ENCODE measurements at regions not wholly inside any gene's neighbourhood (a gene's known extent, or its start where the extent isn't known, plus 50 kb on each side); places are given as distances from the start of the nearest gene placed in this dataset.

DNA sequence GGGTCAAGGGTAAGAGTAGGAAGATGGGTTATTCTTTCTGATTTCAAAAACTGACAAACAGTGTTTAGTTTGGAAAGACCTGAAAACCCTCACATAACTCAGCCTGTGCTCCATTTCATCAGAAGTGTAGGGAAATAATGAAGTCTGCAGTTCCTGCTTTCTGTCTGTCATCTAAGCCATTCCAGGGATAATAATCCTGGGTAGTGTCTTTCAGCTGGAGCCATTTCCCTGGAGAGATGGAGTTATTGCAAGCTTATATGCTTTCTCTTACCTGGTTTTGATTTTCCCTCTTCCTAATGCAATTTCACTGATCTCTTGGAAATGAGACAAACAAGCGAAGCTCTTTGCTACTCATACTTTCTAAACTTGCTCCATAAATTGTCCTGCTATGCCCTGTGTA is 824.8 kb upstream of the LCORL start:
- H3K9me3 ChIP-seq (ENCODE audit: control insufficient read depth, low read length), result no peaks in the 10 kb centered on the region
- H3K4me3 ChIP-seq (ENCODE audit: insufficient read depth, low read depth, low read length, poor library complexity, severe bottlenecking), result no peak overlapping the region
- H3K36me3 ChIP-seq (ENCODE audit: control insufficient read depth, insufficient read depth, low read length), result no peaks in the 10 kb centered on the region
- H3K27me3 ChIP-seq (replicated peaks; ENCODE audit: control insufficient read depth, insufficient read depth, low read length, poor library complexity, severe bottlenecking), result no peaks in the 10 kb centered on the region
- DNase-seq, result no peak
- no peak overlapping the region for H3K27ac ChIP-seq (ENCODE audit: insufficient read depth, low read length, poor library complexity, severe bottlenecking)
- no peaks in the 10 kb centered on the region for H3K4me1 ChIP-seq (ENCODE audit: control insufficient read depth, insufficient read depth, low read length, poor library complexity, severe bottlenecking)

DNA sequence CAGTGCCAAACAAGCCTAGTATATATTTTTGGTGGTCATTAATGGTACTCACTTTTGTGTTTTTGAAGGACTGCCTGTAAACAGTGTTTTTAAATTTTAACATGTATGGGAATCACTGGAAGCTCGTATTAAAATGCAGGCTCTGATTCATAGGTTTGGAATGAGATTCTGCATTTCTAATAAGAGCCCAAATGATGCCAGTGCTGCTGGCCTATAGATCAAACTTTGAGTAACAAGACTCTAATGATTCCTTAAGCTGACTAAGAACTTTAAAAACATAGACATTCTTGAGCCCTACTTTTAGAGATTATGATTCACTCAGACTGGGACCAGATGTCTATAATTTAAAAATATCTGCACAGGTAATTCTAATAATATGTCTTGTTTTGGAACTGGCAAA is 823.2 kb upstream of the LCORL start:
- DNase-seq, result no peak
- H3K36me3 ChIP-seq (ENCODE audit: control insufficient read depth, insufficient read depth, low read length), result no peaks in the 10 kb centered on the region
- no peaks in the 10 kb centered on the region for H3K9me3 ChIP-seq (ENCODE audit: control insufficient read depth, low read length)
- no peak overlapping the region for H3K4me3 ChIP-seq (ENCODE audit: insufficient read depth, low read depth, low read length, poor library complexity, severe bottlenecking)
- H3K4me1 ChIP-seq (ENCODE audit: control insufficient read depth, insufficient read depth, low read length, poor library complexity, severe bottlenecking), result no peaks in the 10 kb centered on the region
- no peak overlapping the region for H3K27ac ChIP-seq (ENCODE audit: insufficient read depth, low read length, poor library complexity, severe bottlenecking)
- H3K27me3 ChIP-seq (replicated peaks; ENCODE audit: control insufficient read depth, insufficient read depth, low read length, poor library complexity, severe bottlenecking), result no peaks in the 10 kb centered on the region

DNA sequence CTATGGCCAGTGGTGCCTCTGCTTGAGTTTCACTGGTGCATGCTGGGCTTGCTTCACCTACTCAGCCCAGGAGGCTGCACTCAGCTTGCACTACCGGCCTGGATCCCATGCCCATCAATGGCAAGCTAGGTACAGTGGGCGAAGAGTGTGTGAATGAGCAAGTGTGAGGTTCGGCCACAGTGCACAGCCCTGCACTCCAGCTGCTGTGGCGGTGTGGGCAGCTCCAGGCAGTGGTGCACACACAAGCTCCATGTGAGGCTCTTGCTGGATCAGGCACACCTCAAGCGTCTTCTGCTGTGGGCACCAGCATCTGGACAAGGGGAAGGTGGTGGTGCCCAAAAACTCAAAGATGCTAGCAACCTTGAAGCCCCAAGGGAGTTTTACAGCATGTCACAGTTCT is 820.9 kb upstream of the LCORL start:
- Histone ChIP-seq H3K4me1 (ENCODE audit: control insufficient read depth, insufficient read depth, low read length, poor library complexity, severe bottlenecking) (no peaks in the 10 kb centered on the region), H3K27me3 (replicated peaks; ENCODE audit: control insufficient read depth, insufficient read depth, low read length, poor library complexity, severe bottlenecking) (no peaks in the 10 kb centered on the region), H3K27ac (ENCODE audit: insufficient read depth, low read length, poor library complexity, severe bottlenecking) (no peak overlapping the region), H3K9me3 (ENCODE audit: control insufficient read depth, low read length) (no peaks in the 10 kb centered on the region), H3K4me3 (ENCODE audit: insufficient read depth, low read depth, low read length, poor library complexity, severe bottlenecking) (no peak overlapping the region), H3K36me3 (ENCODE audit: control insufficient read depth, insufficient read depth, low read length) (no peaks in the 10 kb centered on the region)
- DNase-seq, result no peak

DNA sequence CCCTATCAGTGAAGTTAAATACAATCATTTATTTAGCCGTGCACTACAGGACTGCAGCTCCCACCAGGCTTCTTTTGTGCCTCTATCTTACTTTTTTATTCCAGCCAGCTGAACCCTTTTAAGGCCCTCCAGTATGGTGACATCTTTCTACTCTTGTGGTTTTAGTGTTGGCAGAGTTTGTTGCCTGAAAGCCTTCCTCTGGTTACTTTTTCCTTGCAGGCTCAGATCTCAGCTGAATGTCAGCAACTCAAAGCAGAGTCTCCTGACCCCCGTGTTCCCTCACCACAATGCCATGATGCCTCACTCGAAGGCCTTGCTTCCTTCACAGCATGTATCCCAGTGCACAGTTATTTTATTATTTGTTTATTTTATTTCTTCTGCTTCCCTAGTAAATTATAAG is 818.9 kb upstream of the LCORL start:
- H3K9me3 ChIP-seq (ENCODE audit: control insufficient read depth, low read length), result no peaks in the 10 kb centered on the region

DNA sequence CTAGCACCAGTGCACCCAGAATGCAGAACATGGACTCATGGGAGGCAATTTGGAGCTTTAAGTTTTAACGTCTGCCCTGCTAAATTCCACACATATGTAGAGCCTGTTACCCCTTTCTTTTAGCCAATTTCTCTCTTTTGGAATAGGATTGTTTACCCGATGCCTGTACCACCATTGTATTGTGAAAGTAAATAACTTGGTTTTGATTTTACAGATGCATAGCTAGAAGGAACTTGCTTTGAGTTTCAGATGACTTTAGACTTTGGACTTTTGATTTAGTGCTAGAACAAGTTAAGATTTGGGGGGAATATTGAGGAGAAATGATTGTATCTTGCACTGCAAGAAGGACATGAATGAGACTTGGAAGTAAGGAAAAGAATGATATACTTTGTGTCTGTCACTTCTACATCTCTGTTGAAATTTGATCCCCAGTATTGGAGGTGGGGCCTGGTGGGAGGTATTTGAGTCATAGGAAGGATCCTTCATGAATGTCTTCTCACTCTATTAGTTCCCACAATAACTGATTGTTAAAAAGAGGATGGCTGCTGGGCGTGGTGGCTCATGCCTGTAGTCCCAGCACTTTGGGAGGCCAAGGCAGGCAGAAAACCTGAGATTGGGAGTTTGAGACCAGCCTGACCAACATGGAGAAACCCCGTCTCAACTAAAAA is 794.8 kb upstream of the LCORL start:
- Histone ChIP-seq H3K36me3 (ENCODE audit: control insufficient read depth, insufficient read depth, low read length) (no peaks in the 10 kb centered on the region), H3K4me3 (ENCODE audit: insufficient read depth, low read depth, low read length, poor library complexity, severe bottlenecking) (no peak overlapping the region), H3K4me1 (ENCODE audit: control insufficient read depth, insufficient read depth, low read length, poor library complexity, severe bottlenecking) (no peaks in the 10 kb centered on the region), H3K27ac (ENCODE audit: insufficient read depth, low read length, poor library complexity, severe bottlenecking) (no peak overlapping the region), H3K9me3 (ENCODE audit: control insufficient read depth, low read length) (no peaks in the 10 kb centered on the region), H3K27me3 (replicated peaks; ENCODE audit: control insufficient read depth, insufficient read depth, low read length, poor library complexity, severe bottlenecking) (no peaks in the 10 kb centered on the region)
- no peak for DNase-seq

More for the DNA sequence above, 818.9 kb upstream of the LCORL start:
- Histone ChIP-seq H3K27me3 (replicated peaks; ENCODE audit: control insufficient read depth, insufficient read depth, low read length, poor library complexity, severe bottlenecking) (no peaks in the 10 kb centered on the region), H3K4me1 (ENCODE audit: control insufficient read depth, insufficient read depth, low read length, poor library complexity, severe bottlenecking) (no peaks in the 10 kb centered on the region), H3K36me3 (ENCODE audit: control insufficient read depth, insufficient read depth, low read length) (no peaks in the 10 kb centered on the region), H3K4me3 (ENCODE audit: insufficient read depth, low read depth, low read length, poor library complexity, severe bottlenecking) (no peak overlapping the region), H3K27ac (ENCODE audit: insufficient read depth, low read length, poor library complexity, severe bottlenecking) (no peak overlapping the region)
- DNase-seq, result no peak

DNA sequence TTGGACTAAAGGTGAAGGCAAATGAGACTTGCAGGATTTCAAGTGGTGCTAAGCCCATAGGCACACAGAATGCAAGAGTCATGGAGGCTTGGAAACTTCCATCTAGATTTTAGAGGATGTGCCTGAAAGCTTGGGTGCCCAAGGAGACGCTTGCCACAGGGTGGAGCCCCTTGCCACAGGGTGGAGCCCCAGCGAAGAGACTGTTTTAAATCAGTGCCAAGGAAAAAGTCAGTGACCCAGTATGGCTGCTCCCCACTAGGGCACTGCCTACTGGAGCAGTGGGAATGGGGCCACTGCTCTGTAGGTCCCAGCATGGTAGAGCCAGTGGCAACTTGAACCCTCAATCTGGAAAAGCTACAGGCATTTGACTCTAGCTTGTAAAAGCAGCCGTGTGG is 794.2 kb upstream of the LCORL start:
- Histone ChIP-seq H3K4me1 (ENCODE audit: control insufficient read depth, insufficient read depth, low read length, poor library complexity, severe bottlenecking) (no peaks in the 10 kb centered on the region), H3K4me3 (ENCODE audit: insufficient read depth, low read depth, low read length, poor library complexity, severe bottlenecking) (no peak overlapping the region), H3K27ac (ENCODE audit: insufficient read depth, low read length, poor library complexity, severe bottlenecking) (no peak overlapping the region), H3K27me3 (replicated peaks; ENCODE audit: control insufficient read depth, insufficient read depth, low read length, poor library complexity, severe bottlenecking) (no peaks in the 10 kb centered on the region), H3K36me3 (ENCODE audit: control insufficient read depth, insufficient read depth, low read length) (no peaks in the 10 kb centered on the region), H3K9me3 (ENCODE audit: control insufficient read depth, low read length) (no peaks in the 10 kb centered on the region)
- DNase-seq, result no peak

DNA sequence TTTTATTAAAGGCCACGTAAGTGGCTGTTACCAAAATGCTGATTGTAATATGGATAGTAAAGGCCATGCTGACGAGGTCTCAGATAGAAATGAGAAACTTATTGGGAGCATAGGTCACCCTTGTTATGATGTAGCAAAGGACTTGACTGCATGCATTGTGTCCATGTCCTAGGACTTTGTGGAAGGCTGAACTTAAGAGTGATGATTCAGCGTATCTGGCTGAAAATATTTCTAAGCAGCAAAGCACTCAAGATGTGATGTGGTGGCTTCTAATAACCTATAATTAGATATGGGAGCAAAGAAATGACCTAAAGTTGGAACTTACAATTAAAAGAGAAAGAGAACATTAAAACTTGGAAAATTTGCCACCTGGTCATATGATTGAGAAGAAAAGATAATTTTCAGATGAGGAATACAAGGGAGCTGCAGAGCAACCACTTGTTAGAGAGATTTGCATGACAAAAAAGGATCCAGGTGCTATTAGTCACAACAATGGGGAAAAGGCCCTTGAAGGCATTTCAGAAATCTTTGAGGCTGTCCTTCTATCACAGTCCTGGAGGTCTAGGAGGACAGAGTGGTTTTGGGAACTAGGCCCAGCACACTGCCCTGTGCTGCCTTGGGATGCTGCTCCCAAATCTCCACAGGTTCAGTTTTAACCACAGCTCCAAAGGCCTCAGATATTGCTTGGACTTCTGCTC is 793.7 kb upstream of the LCORL start:
- no peak overlapping the region for H3K27ac ChIP-seq (ENCODE audit: insufficient read depth, low read length, poor library complexity, severe bottlenecking)
- H3K27me3 ChIP-seq (replicated peaks; ENCODE audit: control insufficient read depth, insufficient read depth, low read length, poor library complexity, severe bottlenecking), result no peaks in the 10 kb centered on the region

DNA sequence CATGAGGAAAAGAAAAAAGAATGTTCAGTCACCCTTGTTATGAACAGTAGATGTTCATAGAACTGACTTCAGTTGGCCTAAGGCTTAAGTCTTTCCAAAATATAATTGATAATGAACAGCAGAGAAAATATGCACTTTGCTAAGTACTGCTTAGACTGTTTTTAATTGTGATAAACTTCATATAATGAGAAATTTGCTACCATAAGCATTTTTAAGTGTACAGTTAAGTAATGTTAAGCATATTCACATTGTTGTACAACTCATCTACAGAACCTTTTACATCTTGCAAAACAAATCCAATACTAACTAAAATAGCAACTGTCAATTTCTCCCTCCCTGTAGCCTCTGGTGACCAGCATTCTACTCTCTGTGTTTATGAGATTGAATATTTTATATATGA is 792.2 kb upstream of the LCORL start:
- Histone ChIP-seq H3K27ac (ENCODE audit: insufficient read depth, low read length, poor library complexity, severe bottlenecking) (no peak overlapping the region), H3K36me3 (ENCODE audit: control insufficient read depth, insufficient read depth, low read length) (no peaks in the 10 kb centered on the region), H3K4me3 (ENCODE audit: insufficient read depth, low read depth, low read length, poor library complexity, severe bottlenecking) (no peak overlapping the region), H3K27me3 (replicated peaks; ENCODE audit: control insufficient read depth, insufficient read depth, low read length, poor library complexity, severe bottlenecking) (no peaks in the 10 kb centered on the region), H3K4me1 (ENCODE audit: control insufficient read depth, insufficient read depth, low read length, poor library complexity, severe bottlenecking) (no peaks in the 10 kb centered on the region), H3K9me3 (ENCODE audit: control insufficient read depth, low read length) (no peaks in the 10 kb centered on the region)
- no peak for DNase-seq

More for the DNA sequence above, 793.7 kb upstream of the LCORL start:
- Histone ChIP-seq H3K4me3 (ENCODE audit: insufficient read depth, low read depth, low read length, poor library complexity, severe bottlenecking) (no peak overlapping the region), H3K4me1 (ENCODE audit: control insufficient read depth, insufficient read depth, low read length, poor library complexity, severe bottlenecking) (no peaks in the 10 kb centered on the region), H3K9me3 (ENCODE audit: control insufficient read depth, low read length) (no peaks in the 10 kb centered on the region), H3K36me3 (ENCODE audit: control insufficient read depth, insufficient read depth, low read length) (no peaks in the 10 kb centered on the region)
- no peak for DNase-seq

DNA sequence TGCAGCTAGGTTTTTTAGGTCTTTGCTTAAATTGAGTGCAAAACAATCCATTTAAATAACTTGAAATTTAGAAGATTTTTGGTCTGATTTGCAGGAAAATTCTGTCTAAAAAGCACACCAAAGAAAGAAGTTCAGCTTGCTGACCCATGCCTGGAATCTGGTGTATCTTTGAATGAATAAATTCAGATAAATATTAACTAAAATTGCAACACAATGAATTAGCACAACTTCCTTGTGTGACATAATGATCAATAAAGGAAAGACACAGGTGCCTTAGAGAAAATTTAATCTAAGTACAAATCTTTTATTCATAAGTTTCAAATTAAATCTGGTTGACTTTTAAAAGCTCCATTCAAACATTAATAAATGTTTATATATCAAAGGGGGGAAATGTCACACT is 791.5 kb upstream of the LCORL start:
- no peaks in the 10 kb centered on the region for H3K27me3 ChIP-seq (replicated peaks; ENCODE audit: control insufficient read depth, insufficient read depth, low read length, poor library complexity, severe bottlenecking)
- no peak overlapping the region for H3K27ac ChIP-seq (ENCODE audit: insufficient read depth, low read length, poor library complexity, severe bottlenecking)
- no peak for DNase-seq
- H3K4me1 ChIP-seq (ENCODE audit: control insufficient read depth, insufficient read depth, low read length, poor library complexity, severe bottlenecking), result no peaks in the 10 kb centered on the region
- H3K9me3 ChIP-seq (ENCODE audit: control insufficient read depth, low read length), result no peaks in the 10 kb centered on the region
- no peaks in the 10 kb centered on the region for H3K36me3 ChIP-seq (ENCODE audit: control insufficient read depth, insufficient read depth, low read length)
- no peak overlapping the region for H3K4me3 ChIP-seq (ENCODE audit: insufficient read depth, low read depth, low read length, poor library complexity, severe bottlenecking)

DNA sequence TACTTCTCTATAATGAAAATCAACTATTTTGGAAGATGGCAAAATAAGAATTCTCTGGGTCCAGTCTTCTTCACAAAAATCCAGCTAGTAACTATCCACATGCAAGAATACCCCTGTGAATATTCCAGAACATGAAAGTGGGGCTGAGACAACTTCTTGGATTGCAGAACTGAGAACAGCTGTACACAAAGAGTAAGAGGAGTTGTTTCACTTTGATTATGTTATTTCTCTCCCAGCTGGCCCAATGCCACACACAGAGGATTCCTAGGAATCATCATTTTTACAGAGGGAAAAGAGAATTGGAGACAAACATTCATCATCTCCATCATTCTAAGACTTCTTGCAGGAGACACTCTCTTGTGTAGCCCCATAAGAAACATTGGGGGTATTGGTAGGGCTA is 782.2 kb upstream of the LCORL start:
- H3K27me3 ChIP-seq (replicated peaks; ENCODE audit: control insufficient read depth, insufficient read depth, low read length, poor library complexity, severe bottlenecking), result no peaks in the 10 kb centered on the region
- H3K36me3 ChIP-seq (ENCODE audit: control insufficient read depth, insufficient read depth, low read length), result no peaks in the 10 kb centered on the region
- no peaks in the 10 kb centered on the region for H3K9me3 ChIP-seq (ENCODE audit: control insufficient read depth, low read length)
- no peak for DNase-seq
- H3K4me3 ChIP-seq (ENCODE audit: insufficient read depth, low read depth, low read length, poor library complexity, severe bottlenecking), result no peak overlapping the region
- no peaks in the 10 kb centered on the region for H3K4me1 ChIP-seq (ENCODE audit: control insufficient read depth, insufficient read depth, low read length, poor library complexity, severe bottlenecking)
- no peak overlapping the region for H3K27ac ChIP-seq (ENCODE audit: insufficient read depth, low read length, poor library complexity, severe bottlenecking)
